HK-2 (cell line): ENCODE measurements at regions not wholly inside any gene's neighbourhood (a gene's known extent, or its start where the extent isn't known, plus 50 kb on each side); places are given as distances from the start of the nearest gene placed in this dataset.
A peak's percentile ranks its signal among the peaks of the same experiment; 100 is the strongest.
"Not testable (repeated sequence)": the region's sequence is repeated elsewhere in the genome, so short reads cannot be mapped to it uniquely, and the experiment has no call there.

Experiments used
- DNase-seq: peaks from one replicate; pipeline ENCODE4 v3.0.0-alpha.2; 2018; ENCODE audit not compliant: unreplicated experiment

- no peak for DNase-seq
These were observed 244.2 kb upstream of the FOXK1 start for GRCh38 chr7:4437916-4438315.

GRCh38 chr7:4438723-4439245, 243.3 kb upstream of the FOXK1 start:
- no peak for DNase-seq

GRCh38 chr7:4439444-4439843, 242.7 kb upstream of the FOXK1 start:
- DNase-seq = no peak

GRCh38 chr7:4444106-4444505, 238.0 kb upstream of the FOXK1 start:
- DNase-seq = no peak

GRCh38 chr7:4445777-4446176, 236.3 kb upstream of the FOXK1 start:
- no peak for DNase-seq

GRCh38 chr7:4449263-4449662, 232.8 kb upstream of the FOXK1 start:
- DNase-seq = no peak

- DNase-seq = no peak
These were observed 231.6 kb upstream of the FOXK1 start for GRCh38 chr7:4450483-4450882.

GRCh38 chr7:4460597-4460996, 221.5 kb upstream of the FOXK1 start:
- no peak for DNase-seq

GRCh38 chr7:4461531-4461930, 220.6 kb upstream of the FOXK1 start:
- no peak for DNase-seq

- no peak for DNase-seq
These were observed 213.6 kb upstream of the FOXK1 start for GRCh38 chr7:4468320-4469102.

- DNase-seq = no peak
These were observed 211.8 kb upstream of the FOXK1 start for GRCh38 chr7:4470246-4470645.

- no peak for DNase-seq
These were observed 209.4 kb upstream of the FOXK1 start for GRCh38 chr7:4472728-4473127.

- DNase-seq = peak; percentile 33
These were observed 202.6 kb upstream of the FOXK1 start for GRCh38 chr7:4479367-4480039.

- DNase-seq = not testable (repeated sequence)
These were observed 202.0 kb upstream of the FOXK1 start for GRCh38 chr7:4480131-4480530.

GRCh38 chr7:4483851-4484250, 198.2 kb upstream of the FOXK1 start:
- no peak for DNase-seq

- DNase-seq = no peak
These were observed 197.6 kb upstream of the FOXK1 start for GRCh38 chr7:4484545-4484944.

- DNase-seq = no peak
These were observed 195.2 kb upstream of the FOXK1 start for GRCh38 chr7:4486907-4487306.

- DNase-seq = not testable (repeated sequence)
These were observed 185.2 kb upstream of the FOXK1 start for GRCh38 chr7:4496911-4497310.

- no peak for DNase-seq
These were observed 181.3 kb upstream of the FOXK1 start for GRCh38 chr7:4500812-4501211.

GRCh38 chr7:4507886-4508285, 174.2 kb upstream of the FOXK1 start:
- not testable (repeated sequence) for DNase-seq

- no peak for DNase-seq
These were observed 168.6 kb upstream of the FOXK1 start for GRCh38 chr7:4513450-4513849.

GRCh38 chr7:4519819-4520520, 162.1 kb upstream of the FOXK1 start:
- no peak for DNase-seq

- DNase-seq = no peak
These were observed 158.9 kb upstream of the FOXK1 start for GRCh38 chr7:4523219-4523618.
